ENCODE measurements at regions not wholly inside any gene's neighbourhood (a gene's known extent, or its start where the extent isn't known, plus 50 kb on each side); places are given as distances from the start of the nearest gene placed in this dataset.

DNA sequence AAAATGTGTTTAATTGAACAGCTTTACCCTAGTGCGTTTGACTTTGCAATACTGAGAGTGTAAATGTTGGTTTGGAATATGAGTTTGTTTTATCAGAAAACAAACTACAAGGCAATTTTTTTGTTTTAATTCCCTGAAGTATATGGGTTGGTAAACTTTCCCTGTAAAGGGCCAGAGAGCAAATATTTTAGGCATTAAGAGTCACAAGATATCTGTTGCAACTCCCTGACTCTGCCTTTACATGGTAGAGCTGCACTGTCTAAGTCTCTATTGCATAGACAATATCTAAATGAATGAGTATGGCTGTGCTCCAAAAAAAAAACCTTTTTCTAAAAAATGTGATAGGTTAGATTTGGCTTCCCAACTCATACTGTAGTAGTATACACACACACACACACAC, 115.1 kb upstream of the PBX1 start:
- Histone ChIP-seq H3K23me2 (ENCODE audit: insufficient read length, low read depth, low read length, poor library complexity, severe bottlenecking) (no peaks in the 10 kb centered on the region), H4K91ac (ENCODE audit: insufficient read length, low read depth, low read length) (no peak overlapping the region), H4K20me1 (ENCODE audit: control insufficient read depth, insufficient read depth, insufficient read length) (no peaks in the 10 kb centered on the region), H3K23ac (ENCODE audit: insufficient read length, low read depth, low read length) (no peak overlapping the region), H4K5ac (ENCODE audit: insufficient read length, low read depth, low read length) (no peak overlapping the region), H3K4me2 (ENCODE audit: insufficient read depth, insufficient read length, low read length) (no peak overlapping the region), H2BK12ac (ENCODE audit: insufficient read length, low read depth, low read length) (no peak overlapping the region), H2BK20ac (ENCODE audit: low read depth, low read length, poor library complexity, severe bottlenecking) (no peak overlapping the region), H2AFZ (ENCODE audit: low read length) (no peak overlapping the region), H3K4ac (ENCODE audit: low read depth, low read length) (no peak overlapping the region), H3K79me1 (ENCODE audit: insufficient read depth, low read depth, low read length, poor library complexity, severe bottlenecking) (no peaks in the 10 kb centered on the region), H4K8ac (replicated peaks; ENCODE audit: insufficient read length, low read depth, low read length) (no peak overlapping the region), H3T11ph (ENCODE audit: low read length) (no peak overlapping the region), H3K79me2 (ENCODE audit: insufficient read depth, low read length) (no peaks in the 10 kb centered on the region), H2BK5ac (ENCODE audit: insufficient read length, low read length) (no peak overlapping the region), H3K14ac (ENCODE audit: insufficient read depth, low read length) (no peak overlapping the region), H3K56ac (ENCODE audit: insufficient read length, low read depth, low read length) (no peak overlapping the region), H2BK15ac (ENCODE audit: low read depth, low read length) (no peak overlapping the region), H3K4me1 (ENCODE audit: insufficient read depth, low read length) (no peaks in the 10 kb centered on the region), H3K27ac (ENCODE audit: insufficient read length, low read depth, low read length) (no peak overlapping the region), H3K27me3 (ENCODE audit: insufficient read depth, low read length) (no peaks in the 10 kb centered on the region), H2AK5ac (ENCODE audit: insufficient read length, low read length) (no peak overlapping the region), H3K18ac (ENCODE audit: insufficient read length, low read depth, low read length) (no peak overlapping the region), H3K9me3 (ENCODE audit: control insufficient read depth, low read depth, low read length) (no peaks in the 10 kb centered on the region), H2BK120ac (ENCODE audit: low read depth, low read length, poor library complexity, severe bottlenecking) (no peak overlapping the region), H3K9ac (ENCODE audit: extremely low read depth, insufficient read length, low read length) (no peak overlapping the region)
- Mint-ChIP-seq H3K4me1 (peaks cover 4 to 6% of the 10 kb centered on the region in 2 experiments), H3K27ac (no peak overlapping the region), H3K27me3 (ENCODE audit: low read depth) (no peaks in the 10 kb centered on the region), H3K9me3 (peaks cover 0 to 2% of the 10 kb centered on the region in 2 experiments; a peak in 1 of 5 replicates), H3K36me3 (ENCODE audit: insufficient read depth in 1 of 3, low read depth in 3 of 3) (0 out of 7 replicates have a peak, but pooled peaks cover 0 to 8% (median 0%) of the 10 kb centered on the region in 3 experiments), H3K4me3 (no peak overlapping the region)
- no peak for TF ChIP-seq CTCF (conservative IDR thresholded peaks at IDR 0.05)
- WGBS (ENCODE audit: extremely low coverage, insufficient read length, low lambda C conversion rate) = no CpG with 5 or more reads among the region's 1 CpG
- no peak for DNase-seq
